ENCODE measurements at regions not wholly inside any gene's neighbourhood (a gene's known extent, or its start where the extent isn't known, plus 50 kb on each side); places are given as distances from the start of the nearest gene placed in this dataset.

- no peak for DNase-seq
Observed at GRCh38 chr3:111244760-111245159, 173.1 kb downstream of the NECTIN3 start.

DNA sequence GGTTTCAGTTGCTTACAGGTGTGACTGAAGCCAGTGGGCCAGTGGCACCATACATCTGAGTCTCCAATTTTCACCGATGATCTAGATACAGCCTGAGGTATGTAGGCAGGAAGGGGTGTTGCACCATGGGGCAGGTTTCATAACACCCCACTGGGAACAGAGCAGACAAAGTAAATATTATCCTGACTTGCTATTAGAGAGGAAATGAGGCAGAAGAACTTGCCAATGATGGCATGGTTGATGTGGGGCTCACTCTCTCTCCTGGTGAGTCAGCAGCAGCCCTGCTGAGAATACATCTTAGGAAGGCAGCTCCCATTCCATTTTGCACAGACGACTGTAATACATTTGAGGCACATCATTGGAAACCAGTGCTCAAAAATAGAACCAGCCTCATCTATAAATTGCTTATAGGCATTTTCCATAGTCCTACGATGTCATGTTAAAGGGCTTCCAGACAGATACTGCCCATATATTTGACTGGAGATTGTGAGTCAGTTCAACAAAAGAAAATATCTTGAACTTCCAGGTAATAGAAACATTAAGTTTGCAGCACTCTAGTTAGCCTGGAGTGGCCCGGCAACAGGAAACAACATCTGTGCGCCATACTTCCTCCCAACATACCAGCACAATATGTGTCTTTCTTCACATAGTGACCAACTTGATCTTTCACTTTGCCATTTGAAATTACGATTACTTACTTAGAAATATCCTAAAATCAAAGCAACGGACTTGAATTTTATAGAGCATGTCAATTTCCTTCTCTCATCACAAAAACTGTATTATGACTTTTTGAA is 175.5 kb downstream of the NECTIN3 start:
- no peak for DNase-seq

DNA sequence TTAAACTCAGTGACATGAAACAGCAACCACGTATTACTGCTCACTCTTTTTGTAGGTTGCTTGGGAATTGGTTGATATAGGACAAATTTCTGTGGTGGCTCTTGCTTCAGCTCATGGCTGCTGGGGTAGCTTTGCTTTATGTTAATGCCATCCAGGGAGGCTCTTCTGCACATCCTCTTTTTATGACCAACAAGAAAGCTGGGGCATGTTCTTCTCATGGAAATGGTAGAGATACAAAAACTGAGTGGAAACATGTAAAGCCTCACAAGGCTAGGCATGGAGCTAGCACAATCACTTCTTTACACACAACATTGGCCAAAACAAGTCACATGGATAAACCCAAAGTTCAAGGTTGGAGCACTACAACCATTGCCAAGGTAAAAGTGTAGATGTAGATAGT is 176.8 kb downstream of the NECTIN3 start:
- no peak for DNase-seq

DNA sequence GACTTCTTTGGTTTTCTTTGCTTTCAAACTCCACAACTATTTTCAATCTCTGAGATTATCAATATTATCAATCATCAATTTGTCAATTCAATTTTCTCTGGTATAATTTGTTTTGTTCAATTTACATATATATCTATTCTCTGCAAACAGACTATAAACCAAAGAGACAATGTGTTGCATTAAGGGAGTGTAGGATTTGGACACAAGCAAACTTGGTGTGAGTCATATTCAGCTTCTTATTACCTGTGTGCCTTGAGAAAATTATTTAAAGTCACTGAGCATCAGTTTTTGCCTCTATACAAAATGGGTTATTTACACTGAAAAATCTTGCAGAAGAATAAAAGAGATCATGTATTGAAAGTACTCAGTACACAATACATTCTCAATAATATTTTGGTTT is 177.8 kb downstream of the NECTIN3 start:
- no peak for DNase-seq

- no peak for DNase-seq
Observed at GRCh38 chr3:111252779-111253178, 181.2 kb downstream of the NECTIN3 start.

DNA sequence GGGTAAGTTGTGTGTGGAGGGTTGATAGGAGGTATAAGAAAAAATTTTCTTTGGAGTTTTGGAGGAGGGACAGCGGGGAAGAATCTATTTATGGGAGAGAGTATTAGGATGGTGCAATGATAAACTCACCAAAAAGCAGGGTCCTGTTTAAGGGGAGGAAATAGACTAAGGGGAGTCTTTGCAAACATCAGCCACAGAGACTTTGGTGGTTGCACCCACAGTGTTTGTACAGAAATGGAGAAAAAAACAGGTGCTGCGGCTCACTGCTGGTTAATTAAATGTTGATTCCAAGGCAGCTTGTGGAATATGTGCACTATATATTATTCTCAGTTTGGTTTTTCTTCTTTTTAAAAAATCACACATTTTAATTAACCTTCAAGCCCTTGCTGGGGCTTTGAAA is 182.1 kb downstream of the NECTIN3 start:
- no peak for DNase-seq

DNA sequence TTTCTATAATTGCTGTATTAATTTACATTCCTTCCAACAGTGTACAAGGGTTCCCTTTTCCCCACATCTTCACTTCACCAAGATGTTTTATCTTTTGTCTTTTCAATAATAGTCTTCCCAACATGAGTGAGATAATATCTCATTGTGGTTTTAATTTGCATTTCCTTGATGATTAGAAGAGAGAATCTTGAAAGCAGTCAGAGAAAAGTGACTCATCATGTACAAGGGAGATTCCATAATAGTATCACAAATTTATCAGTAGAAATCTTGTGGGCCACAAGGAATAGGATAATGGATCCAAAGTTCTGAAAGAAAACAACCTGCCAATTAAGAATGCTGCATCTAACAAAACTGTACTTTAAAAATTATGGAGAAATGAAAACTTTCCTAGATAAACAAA is 189.3 kb downstream of the NECTIN3 start:
- DNase-seq: no peak

GRCh38 chr3:111269777-111270176 is 198.2 kb downstream of the NECTIN3 start:
- DNase-seq: no peak

- no peak for DNase-seq
Observed at GRCh38 chr3:111277226-111277625, 205.6 kb downstream of the NECTIN3 start.

GRCh38 chr3:111278959-111279358 is 207.3 kb downstream of the NECTIN3 start:
- no peak for DNase-seq

GRCh38 chr3:111282024-111282423 is 210.4 kb downstream of the NECTIN3 start:
- peak in 1 of 2 experiments; percentile 28 for DNase-seq

DNA sequence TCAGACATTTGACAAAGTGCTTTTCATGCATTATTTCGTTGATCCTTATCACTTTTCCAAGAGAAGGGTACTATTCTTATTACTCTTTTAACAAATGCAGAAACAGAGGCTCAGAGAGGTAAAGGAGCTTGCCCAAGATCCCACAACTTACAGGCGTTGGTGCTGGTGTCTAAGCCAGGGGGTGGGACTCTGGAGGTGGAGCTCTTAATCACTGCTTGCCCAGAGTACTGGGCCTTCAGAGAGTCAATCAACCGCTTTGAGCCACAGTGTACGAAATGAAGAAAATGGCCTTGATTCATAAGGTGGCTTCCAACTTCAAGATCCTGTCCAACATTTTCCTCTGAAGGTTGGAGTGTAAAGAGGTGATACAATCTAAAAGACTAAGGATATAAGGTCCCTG is 211.5 kb downstream of the NECTIN3 start:
- no peak for DNase-seq

DNA sequence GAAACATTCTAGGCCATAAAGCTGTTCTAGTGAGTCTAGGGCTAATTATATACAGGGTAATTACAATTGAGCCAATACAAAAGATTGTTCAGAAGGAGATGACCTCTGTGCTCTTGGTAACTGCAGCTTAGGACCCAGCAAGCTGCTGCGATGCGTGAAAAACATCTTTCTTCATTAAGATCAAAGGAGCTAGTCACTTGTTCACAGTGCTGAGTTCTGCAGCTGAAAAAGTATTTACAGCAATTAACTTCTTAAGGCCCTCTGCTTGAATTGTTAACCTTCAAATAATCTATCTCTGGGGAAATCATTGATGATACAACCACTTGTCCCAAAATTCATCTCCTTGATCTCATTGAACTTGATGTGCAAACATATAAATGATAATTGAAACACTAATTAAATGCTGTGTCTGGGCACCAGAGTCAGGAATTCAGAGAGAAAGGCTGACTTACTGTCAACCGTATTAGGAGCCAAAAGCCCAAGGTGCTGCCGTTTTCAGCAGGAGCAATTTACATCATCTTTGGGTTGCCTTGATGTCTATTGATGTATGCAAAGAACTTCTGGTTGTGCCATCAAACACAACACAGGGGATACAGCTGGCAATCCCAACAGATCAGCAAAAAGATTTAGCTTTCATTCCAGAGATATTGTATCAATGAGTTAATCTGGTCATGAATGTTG is 213.0 kb downstream of the NECTIN3 start:
- no peak for DNase-seq

- DNase-seq: no peak
Observed at GRCh38 chr3:111285184-111285538, 213.5 kb downstream of the NECTIN3 start.

GRCh38 chr3:111285694-111286093 is 214.1 kb downstream of the NECTIN3 start:
- DNase-seq: no peak

- no peak for DNase-seq
Observed at GRCh38 chr3:111286746-111287145, 215.1 kb downstream of the NECTIN3 start.

DNA sequence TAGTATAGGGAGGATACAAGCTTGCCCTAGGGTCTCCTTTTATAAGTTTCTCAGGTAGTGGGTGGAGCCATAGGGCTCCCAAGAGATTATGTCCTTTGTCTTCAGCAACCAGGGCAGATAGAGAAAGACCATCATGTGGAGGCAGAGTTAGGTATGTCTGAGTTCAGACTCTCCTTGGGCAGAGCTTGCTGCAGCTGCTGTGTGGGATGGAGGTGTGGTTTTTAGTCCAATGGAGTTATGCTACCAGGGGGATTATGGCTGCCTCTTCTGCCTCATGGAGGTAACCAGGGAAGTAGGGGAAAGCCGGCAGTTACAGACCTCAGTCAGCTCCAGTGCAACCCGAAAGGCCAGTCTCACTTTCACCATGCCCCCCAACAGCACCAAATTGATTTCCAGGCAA is 220.5 kb downstream of the NECTIN3 start:
- DNase-seq: no peak

GRCh38 chr3:111299192-111299615 is 227.6 kb downstream of the NECTIN3 start:
- no peak for DNase-seq

DNA sequence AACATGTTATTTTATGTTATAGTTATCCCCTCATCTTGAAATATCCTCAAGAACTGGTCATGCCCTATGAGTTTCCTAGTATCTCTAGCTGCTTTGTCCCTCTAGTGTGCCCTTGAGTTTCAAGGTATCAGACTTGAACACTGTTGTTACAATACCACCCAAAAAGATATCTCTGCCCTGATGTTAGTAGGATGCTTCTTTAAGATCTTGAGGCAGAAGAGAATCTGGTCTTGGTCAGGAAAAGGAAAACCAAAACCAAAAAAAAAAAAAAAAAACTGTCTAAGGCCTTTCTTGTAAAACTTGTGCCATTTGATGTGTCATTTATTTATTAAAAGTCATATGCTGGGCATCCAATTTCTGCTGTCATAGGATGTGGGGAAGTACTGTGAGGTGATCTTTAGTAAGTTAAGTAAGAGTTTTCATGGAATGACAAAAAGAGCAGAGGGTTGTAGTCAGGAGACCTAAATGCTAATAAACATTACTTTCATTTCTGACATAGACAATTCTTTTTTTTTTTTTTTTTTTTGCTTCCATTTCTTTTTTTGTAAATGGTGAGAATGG is 229.7 kb downstream of the NECTIN3 start:
- DNase-seq: no peak

DNA sequence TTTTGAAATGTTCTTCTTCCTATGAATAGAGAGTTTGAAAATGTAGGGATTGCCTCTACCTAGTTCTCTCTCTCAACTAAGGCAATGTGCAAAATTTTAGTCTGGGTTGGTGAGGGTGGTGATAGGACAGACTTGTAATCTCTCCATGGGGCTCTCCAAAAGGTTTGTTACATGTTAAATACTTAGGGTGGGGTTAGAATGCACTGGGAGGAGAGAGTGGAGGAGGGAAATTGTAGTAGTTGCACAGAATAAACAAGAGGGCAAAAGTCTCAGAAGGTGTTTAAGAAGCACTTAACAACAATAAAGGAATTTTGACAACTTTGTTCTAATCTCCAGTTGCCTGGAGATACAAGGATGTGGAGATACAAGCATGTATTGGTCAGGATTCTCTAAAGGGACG is 230.4 kb downstream of the NECTIN3 start:
- DNase-seq: no peak

DNA sequence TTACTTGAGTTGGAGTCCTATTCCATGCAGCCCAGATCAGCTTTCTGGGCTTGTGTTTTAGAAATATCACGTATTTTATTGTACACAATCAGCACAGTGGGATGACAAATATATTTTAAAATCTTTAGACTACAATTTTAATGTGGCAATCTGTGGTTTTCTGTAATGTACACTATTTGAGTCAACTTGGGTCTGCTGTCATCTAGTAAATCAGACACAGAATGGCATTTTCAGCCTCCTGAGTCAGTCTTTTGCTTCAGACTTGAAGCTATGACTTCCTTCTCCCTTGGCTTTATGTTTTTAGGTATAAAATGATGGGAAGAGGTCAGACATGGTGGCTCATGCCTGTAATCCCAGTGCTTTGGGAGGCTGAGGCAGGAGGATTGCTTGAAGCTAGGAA is 232.1 kb downstream of the NECTIN3 start:
- DNase-seq: no peak

GRCh38 chr3:111307676-111308075 is 234.3 kb upstream of the CD96 start:
- DNase-seq: no peak

DNA sequence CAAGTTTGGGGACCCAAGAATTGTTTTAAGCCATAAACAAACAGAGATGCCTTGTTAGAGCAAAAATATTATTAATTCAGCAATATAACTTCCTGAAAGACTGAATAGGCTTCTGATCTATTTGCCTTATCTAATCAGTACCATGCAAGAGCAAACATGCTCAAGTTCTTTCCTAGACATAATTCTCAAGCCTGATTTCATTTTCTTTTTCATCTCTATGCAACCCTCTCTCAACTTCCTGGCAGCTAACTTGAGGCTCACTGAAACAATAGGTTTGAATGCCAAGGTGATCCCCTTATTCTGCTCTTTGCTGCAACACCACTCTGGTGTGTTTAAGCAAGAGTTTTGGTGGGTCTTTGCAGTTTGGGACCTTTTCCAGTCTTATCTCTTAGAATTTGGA is 230.9 kb upstream of the CD96 start:
- no peak for DNase-seq

- no peak for DNase-seq
Observed at GRCh38 chr3:111311709-111312235, 230.2 kb upstream of the CD96 start.

Measured in stimulated activated CD4-positive, alpha-beta T cell treated with anti-CD3 and anti-CD28 coated beads, Interleukin-4, amount 100 ng/mL, for 4 hours (primary cell).